HG03039 (cell line): ENCODE measurements at regions not wholly inside any gene's neighbourhood (a gene's known extent, or its start where the extent isn't known, plus 50 kb on each side); places are given as distances from the start of the nearest gene placed in this dataset.

Experiments
- ATAC-seq: cut with Tn5 transposase; IDR thresholded peaks from one replicate; pipeline ENCODE4 v1.9.1; 2021; ENCODE audit warnings: mild to moderate bottlenecking, moderate library complexity; ENCODE audit not compliant: unreplicated experiment

DNA sequence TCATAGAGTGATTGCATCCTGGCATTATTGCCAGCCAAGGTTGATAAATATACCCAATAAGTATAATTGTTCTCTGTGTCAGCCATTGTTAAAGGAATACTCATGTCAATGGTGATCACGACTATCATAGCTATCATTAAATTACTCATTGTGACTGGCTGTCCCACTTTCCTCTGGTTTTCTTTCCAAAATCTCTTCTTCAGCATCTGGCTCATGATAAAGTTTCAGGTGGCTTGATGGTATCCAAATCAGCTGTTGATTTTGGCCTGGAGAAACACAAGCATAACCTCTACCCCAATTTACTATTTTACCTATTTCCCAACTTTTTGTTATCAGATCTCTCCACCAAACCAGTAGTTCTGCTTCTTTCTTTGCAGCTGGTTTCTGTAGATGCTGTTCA, 67.1 kb upstream of the SPIN2A start:
- ATAC-seq = no peak

DNA sequence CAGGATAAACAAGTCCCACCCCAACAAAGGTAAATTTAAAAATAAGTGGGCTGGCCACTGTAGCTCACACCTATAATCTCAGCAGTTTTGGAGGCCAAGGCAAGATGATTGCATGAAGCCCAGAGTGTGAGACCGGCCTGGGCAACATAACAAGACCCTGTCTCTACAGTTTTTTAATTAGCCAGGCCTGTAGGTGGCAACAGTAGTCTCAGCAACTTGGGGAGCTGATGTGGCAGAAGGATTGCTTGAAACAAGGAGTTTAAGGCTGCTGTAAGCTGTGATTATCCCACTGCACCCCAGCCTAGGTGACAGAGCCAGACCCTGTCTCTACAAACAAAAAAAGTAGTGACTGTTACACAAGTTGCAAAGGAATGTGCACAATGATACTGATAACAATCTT, 74.6 kb upstream of the FAAH2 start:
- ATAC-seq = no peak

DNA sequence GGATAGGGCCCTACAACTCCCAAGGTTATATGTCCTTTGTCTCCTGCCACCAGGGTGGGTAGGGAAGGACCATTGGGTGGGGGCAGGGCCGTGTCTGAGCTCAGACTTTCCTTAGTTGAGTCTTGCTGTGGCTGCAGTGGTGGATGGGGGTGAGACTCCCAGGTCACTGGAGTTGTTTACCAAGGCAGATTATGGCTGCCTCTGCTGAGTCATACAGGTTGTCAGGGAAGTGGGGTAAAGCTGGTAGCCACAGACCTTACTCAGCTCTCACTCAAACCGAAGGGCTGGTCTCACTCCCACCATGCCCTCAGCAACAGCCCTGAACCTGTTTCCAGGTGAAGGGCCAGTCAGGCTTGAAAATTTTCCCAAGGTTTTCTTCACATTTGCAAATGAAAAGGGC, 58.8 kb upstream of the FAAH2 start:
- ATAC-seq = no peak

DNA sequence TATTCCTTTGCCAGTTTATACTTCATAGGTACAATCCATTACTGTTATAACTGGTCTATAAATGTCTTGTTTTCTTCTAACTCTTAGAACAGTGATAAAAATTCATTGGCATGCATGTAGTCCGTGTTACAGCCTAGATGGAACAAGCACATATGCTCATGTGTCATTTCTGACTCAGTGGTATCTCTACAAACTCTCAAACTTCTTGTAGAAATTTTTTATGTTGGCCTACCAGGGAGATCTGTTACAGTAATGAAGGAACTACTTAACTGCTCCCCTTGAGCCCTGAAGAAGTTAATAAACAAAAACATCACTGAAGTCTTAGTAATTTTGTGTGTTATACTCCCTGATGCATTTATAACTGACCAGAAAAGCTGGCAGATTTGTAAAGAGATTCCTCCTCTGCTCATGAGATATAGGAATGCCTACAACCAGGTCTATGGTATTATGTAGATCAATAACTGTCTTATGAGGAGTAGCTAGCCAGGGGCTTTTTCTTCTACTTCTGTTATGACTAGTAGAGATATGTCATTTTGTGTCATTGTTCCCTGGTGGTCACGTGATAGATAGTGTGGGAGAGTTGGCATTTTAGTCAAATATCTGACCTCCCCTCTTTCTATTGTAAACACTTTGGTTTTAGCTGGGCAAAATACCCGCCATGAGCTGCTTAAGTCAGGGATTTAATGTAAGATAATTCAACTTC, 53.7 kb upstream of the FAAH2 start:
- ATAC-seq = peak; percentile 59
